GM18517 (cell line): ENCODE measurements at regions not wholly inside any gene's neighbourhood (a gene's known extent, or its start where the extent isn't known, plus 50 kb on each side); places are given as distances from the start of the nearest gene placed in this dataset.

Experiments used
- ATAC-seq: cut with Tn5 transposase; IDR thresholded peaks from one replicate; pipeline ENCODE4 v1.9.1; 2021; ENCODE audit warnings: mild to moderate bottlenecking, moderate library complexity; ENCODE audit not compliant: unreplicated experiment

DNA sequence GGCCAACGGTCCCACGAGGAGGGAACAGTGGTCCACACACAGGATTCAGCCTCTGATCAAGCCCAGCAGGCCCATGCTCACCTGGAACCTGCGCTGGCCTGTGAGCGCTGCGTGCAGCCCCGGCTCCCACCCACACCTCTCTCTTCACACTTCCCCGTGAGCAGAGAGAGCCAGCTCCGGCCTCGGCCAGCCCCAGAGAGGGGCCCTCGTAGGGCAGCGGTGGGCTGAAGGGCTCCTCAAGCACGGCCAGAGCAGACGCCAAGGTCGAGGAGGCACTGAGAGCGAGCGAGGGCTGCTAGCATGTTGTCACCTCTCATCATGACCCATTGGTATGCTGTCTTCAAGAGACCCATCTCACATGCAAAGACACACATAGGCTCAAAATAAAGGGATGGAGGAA, 83.0 kb upstream of the FMR1 start:
- ATAC-seq: no peak

DNA sequence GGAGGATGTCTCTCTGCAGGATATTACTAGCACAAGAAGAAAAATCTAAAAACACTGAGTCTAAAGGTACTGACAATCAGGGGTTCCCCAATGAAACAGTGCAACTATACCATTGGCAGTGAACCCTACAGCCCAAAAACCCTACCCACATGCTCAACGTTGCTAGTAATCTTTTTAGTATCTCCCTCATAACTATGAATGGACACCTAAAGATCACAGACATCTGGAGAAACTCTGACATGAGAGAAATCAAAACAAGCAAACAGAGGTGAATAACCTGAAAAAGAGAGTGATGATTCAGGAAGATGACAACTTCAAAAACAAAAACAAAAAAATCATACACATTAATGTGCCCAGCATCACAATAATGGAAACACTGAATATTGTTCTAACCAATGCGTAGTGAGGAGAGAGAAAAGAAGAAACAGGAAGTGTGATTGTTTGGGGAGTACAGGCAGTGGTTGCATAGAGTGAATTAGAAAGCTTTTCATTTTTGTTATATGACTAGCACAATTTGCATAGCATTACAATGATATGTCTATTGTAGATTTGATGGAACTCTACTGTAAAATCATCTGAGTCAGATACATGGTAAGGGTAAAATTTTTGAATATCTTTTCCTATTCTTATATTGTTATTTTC, 78.9 kb upstream of the FMR1 start:
- no peak for ATAC-seq

DNA sequence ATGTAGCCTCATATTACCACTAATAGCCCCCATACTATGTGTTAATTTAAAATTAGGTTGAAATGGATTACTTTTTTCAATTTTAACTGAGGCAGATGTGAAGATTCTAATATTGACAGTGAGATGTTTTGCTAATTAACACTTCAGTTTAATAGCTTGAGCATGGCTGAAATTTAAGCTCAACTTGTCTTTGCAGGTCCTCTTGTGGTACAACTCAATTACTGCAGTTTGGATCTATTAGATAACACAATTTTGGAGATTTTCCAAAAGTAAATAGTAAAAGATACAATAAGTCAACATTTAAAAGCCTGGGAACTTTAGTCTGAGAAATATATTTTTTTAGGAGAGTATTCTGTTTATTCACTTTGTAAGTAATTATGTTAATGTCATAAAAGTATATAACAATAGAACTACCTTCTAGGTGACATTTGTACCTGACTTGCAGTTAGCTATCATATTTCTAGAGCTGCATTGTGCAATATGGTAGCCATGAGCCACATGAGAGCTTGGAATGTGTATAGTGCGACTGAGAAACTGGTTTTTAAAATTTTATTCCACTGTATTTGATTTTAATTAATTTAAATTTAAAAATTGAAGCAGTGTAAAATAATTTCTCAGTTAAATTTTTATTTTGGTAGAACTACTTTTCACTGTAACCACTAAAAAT, 73.1 kb upstream of the FMR1 start:
- ATAC-seq: peak; percentile 63

DNA sequence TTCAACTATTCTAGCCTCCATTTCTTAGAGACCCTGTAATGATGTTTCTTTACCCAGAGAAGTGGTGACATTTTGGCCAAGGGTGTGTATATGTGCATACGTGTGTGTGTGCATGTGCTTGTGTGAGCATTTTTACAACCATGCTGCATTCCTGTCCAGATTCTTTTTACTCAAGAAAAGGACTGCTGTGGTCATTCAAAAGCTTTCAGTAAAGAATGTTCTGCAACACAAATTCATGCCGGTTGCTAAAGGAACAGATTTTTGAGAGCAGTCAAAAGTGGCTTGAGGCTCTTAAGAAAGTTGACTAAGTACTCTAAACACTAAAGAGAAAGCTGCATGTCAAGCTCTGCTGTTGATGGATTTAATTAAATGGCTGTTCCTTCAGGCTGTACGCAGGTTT, 65.0 kb upstream of the FMR1 start:
- no peak for ATAC-seq

DNA sequence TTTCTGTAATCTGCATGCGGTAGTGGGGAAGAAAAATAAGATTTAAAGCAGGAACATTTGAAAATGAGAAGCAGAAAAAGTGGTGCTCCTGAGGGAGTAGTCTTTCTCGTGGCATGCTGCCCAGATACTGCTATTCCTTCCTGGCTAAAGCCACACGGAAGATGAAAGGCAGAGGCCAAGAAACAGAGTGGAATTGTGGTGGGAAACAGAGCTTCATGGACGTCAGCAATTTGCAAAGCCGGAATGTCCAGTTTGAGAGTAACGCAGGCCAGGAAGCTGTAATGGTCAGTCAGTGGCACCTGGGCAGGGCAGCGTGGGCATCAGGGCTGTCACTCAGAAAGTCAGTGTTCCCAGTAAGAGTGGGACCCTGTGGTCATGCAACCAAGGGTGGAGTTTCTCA, 63.7 kb upstream of the FMR1 start:
- no peak for ATAC-seq

DNA sequence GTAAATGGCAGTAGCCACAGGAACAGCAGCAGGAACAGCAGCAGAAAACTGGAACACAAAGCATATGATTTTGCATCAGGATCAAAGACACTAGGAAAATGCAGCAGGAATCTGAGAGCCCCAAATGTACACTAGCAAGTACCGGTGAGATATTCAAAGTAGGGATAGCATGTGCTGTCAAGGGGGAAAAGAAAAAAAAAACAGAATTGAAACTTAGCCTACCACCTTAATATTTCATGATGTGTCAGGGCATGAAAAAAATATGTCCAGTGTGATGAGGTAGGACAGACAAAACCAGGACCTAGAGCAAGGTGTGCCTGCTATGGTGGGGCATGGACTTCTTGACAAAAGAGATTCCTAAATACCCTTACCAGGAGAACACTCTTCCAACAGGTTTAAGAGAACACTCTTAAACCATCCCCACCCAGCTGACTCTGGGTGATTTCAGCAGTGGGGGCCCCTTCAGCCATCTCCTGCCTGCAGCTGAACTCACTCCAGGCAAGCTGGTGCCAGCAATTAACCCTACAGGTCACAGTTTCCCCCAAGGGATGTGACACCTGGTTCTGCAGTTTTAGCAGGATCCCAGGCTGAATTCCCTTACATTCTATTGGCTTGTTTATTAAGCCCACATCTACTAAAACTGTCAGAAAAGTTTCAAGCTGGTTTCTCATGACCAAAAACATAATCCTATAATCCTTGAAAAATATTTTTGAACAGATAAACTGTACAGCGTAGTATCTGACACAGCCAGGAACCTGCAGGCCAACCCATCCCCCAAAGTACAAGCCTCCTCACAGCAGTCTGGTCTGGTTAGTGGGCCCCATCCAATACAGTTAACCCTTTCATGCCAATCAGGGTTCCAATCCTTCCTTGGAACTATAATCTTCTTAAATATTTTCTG, 62.9 kb upstream of the FMR1 start:
- ATAC-seq: no peak

DNA sequence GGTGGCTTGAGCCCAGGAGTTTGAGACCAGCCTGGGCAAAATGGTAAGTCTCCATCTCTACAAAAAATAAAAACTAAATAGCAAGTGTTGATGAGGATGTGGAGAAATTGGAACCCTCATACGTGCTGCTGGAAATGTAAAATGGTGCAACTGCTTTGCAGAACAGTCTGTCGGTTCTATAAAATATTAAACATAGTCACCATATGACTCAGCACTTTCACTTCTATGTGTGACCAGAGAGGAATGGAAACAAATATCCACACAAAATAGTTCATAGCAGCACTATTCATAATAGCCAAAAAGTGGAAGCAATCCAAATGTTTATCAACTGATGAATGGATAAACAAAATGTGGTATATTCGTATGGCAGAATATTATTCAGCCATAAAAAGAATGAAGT, 60.8 kb upstream of the FMR1 start:
- no peak for ATAC-seq

DNA sequence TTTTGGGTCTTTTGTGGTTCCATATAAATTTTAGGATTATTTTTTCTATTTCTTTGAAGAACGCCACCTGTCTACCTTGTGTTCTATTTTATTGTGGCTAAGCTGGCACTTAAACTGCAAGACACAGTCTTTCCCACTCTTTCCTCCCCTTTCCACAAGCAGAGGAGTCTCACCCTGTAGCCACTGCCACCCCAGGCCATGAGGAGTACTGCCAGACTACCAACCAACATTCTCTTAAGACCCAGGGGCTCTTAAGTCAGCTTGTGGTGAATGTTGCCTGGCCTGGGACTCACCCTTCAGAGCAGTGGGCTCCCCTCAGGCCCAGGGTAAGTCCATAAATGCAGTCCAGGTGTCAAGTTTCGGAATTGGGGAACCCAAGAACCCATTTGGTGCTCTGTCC, 58.0 kb upstream of the FMR1 start:
- ATAC-seq: no peak

DNA sequence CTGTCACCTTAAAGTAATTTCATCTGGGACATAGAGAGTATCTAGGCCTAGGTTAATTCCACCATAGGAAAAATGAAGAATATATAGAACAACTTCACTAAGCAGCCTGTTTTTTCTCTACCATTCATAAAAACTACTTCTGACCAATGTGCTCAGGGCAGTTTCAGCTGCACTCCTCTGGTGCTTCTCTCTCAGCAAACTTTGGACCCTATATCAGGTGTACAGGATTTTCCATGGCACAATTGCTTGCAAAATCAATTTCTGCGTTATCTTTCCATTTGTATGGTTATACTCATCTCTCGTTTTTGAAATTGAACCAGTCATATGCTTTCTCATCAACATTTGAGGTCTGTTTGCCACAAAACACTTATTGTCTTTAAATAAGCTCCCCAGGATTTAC, 52.1 kb upstream of the FMR1 start:
- ATAC-seq: no peak
